ENCODE measurements at regions not wholly inside any gene's neighbourhood (a gene's known extent, or its start where the extent isn't known, plus 50 kb on each side); places are given as distances from the start of the nearest gene placed in this dataset.

DNA sequence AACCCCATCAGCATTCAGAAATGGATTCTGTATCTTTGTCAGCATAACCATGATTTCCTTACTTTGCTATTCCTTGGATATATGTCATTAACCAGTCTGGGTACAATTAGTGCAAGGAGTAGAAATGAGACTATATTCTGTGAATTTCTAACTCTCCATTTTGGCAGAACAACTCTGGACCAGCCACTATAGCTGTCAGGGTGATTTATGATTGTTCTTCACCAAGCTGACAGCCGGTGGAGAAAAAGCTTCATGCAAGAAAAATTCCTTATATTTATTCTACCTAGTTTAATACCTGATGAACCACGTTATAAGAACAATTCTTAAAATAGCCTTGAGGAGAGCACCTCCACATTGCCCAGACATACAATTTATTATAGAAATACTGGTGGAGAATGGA lies 431.2 kb upstream of the TCF4 start:
- TF ChIP-seq, protein P1, sequence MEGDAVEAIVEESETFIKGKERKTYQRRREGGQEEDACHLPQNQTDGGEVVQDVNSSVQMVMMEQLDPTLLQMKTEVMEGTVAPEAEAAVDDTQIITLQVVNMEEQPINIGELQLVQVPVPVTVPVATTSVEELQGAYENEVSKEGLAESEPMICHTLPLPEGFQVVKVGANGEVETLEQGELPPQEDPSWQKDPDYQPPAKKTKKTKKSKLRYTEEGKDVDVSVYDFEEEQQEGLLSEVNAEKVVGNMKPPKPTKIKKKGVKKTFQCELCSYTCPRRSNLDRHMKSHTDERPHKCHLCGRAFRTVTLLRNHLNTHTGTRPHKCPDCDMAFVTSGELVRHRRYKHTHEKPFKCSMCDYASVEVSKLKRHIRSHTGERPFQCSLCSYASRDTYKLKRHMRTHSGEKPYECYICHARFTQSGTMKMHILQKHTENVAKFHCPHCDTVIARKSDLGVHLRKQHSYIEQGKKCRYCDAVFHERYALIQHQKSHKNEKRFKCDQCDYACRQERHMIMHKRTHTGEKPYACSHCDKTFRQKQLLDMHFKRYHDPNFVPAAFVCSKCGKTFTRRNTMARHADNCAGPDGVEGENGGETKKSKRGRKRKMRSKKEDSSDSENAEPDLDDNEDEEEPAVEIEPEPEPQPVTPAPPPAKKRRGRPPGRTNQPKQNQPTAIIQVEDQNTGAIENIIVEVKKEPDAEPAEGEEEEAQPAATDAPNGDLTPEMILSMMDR (IDR thresholded peaks at IDR 0.05; ENCODE audit: low read depth, low read length), result no peak
- no peak overlapping the region for H3K4me3 ChIP-seq (ENCODE audit: low read depth, low read length)

DNA sequence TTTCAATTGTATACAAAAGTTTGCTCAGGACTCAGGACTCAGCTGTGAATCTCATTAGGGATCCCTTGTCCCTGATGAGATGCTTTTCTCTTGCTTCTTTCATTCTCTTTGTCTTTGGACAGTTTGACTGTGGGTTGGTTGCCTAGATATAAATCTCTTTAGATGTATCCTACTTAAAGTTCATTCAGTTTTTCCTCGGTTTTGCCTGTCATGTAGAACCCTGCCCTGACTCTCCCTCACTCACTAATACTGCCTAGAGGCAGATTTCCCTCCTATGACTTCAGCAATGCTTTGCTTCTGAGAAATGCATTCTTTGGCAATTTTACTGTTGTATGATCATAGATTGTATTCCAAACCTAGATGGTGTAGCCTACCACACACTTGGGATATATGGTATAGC lies 421.4 kb upstream of the TCF4 start:
- TF ChIP-seq, protein P1 (IDR thresholded peaks at IDR 0.05; ENCODE audit: low read depth, low read length), result no peak
- H3K4me3 ChIP-seq (ENCODE audit: low read depth, low read length), result no peak overlapping the region

DNA sequence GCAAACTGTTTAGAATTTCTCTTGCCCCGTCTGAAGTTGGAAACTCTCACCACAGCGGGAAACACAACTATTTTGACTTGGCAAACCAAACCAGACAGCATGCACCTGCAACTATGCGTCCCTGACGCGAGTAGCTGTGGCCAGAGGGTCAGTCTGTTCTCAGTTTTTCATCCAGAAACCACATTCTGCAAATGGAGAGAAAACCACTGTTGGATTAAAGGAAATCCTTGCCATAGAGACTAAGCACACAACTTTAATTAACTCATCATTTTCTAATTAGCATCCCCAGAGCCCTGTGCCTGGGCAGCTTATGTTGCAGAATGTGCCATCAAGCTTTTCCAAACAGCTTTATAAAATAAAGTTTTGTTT lies 415.7 kb upstream of the TCF4 start:
- TF ChIP-seq, protein P1 (IDR thresholded peaks at IDR 0.05; ENCODE audit: low read depth, low read length), result no peak

DNA sequence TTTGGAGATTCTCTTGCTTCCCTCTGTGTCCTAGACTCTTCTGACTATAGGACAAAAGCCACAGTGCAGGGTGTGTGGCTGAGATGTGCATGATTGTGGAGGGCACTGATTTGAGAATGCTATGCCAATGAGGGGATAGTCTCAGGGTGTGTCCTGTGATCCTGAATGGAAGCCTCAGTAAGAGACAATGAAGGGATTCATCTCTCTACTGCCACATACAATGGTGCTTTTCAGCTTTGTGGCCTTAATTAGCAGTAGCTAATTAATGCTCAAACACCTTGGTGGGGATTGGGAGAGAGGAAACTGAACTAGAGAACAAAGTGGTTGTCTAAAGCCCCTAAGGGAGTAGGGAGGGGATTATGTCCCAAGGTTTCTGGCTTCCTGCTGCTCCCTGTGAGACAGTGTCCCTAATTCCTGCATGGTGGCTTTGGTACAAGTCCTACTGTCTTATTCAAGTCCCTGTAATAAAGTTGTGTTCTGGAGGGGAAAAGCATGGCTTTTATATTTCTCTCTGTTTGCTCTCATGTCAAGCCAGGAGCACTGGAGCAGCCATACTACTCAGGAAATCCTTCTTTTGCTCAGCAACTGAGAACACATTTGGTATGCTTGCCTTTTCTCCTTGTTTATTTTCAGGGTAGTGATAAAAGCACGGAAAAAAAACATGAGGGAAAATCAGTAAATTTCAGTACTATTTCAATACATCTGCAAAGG lies 415.2 kb upstream of the TCF4 start:
- TF ChIP-seq, protein P1 (IDR thresholded peaks at IDR 0.05; ENCODE audit: low read depth, low read length), result no peak
- no peak overlapping the region for H3K4me3 ChIP-seq (ENCODE audit: low read depth, low read length)

More for the DNA sequence above, 415.7 kb upstream of the TCF4 start:
- no peak overlapping the region for H3K4me3 ChIP-seq (ENCODE audit: low read depth, low read length)

- TF ChIP-seq, protein P1 (IDR thresholded peaks at IDR 0.05; ENCODE audit: low read depth, low read length), result no peak
- H3K4me3 ChIP-seq (ENCODE audit: low read depth, low read length), result no peak overlapping the region
Observed at GRCh38 chr18:56001576-56001975, 413.6 kb upstream of the TCF4 start.

DNA sequence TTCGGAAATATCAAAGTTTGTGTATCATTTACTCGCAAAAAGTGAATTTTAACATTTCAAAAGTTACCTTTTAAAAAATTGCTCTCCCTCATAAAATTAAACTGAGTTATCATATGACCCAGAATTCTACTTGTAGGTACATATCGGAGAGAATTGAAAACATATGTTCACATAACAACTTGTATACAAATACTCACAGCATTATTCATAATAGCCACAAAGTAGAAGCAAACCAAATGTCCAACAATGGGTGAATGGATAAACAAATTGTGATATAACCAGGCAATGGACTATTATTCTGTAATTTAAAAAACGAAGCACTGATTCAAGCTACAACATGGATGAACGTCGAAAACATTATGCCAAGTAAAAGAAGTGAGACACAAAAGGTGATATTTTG lies 412.0 kb upstream of the TCF4 start:
- H3K4me3 ChIP-seq (ENCODE audit: low read depth, low read length), result no peak overlapping the region
- TF ChIP-seq, protein P1 (IDR thresholded peaks at IDR 0.05; ENCODE audit: low read depth, low read length), result no peak

- TF ChIP-seq, protein P1 (IDR thresholded peaks at IDR 0.05; ENCODE audit: low read depth, low read length), result no peak
- H3K4me3 ChIP-seq (ENCODE audit: low read depth, low read length), result no peak overlapping the region
Observed at GRCh38 chr18:55999641-56000040, 411.6 kb upstream of the TCF4 start.

Measured in WI38 (cell line).